ENCODE measurements at regions not wholly inside any gene's neighbourhood (a gene's known extent, or its start where the extent isn't known, plus 50 kb on each side); places are given as distances from the start of the nearest gene placed in this dataset.

DNA sequence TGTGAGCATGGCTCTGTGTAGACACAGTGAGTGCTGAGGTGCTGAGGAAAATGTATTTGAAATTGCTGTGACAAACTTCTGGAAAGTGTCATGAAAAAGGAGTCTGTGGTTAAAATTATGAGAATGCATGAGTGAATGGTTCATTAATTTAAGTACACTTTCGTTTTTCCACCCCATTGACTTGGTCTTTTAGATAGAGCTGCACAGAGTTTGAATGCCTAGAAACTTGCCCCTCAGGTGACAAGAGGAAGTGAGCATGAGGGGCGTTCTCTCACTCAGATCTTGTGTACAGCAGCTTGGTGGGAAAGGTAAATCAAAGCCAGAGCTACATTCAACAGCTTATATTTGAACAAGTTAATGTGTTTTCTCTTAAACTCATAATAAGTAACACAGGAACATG is 296.8 kb downstream of the WDR72 start:
- Histone ChIP-seq H3K36me3 (replicated peaks in 1 of 2; ENCODE audit: control insufficient read depth in 1 of 2, insufficient read depth in 2 of 2, low read length in 2 of 2) (no peaks in the 10 kb centered on the region), H3K9ac (ENCODE audit: insufficient read depth, low read length, poor library complexity, severe bottlenecking) (no peak overlapping the region), H3K9me3 (replicated peaks in 1 of 2; ENCODE audit: control insufficient read depth in 1 of 2, insufficient read depth in 1 of 2, low read length in 2 of 2) (peaks cover 0 to 3% of the 10 kb centered on the region in 2 donors), H3K4me3 (replicated peaks in 1 of 3; ENCODE audit: low read depth in 2 of 3, low read length in 3 of 3) (no peak overlapping the region), H3K27me3 (ENCODE audit: control insufficient read depth in 2 of 2, insufficient read depth in 2 of 2, low read length in 2 of 2) (no peaks in the 10 kb centered on the region), H4K20me1 (ENCODE audit: insufficient read depth, low read length) (no peaks in the 10 kb centered on the region), H3K27ac (ENCODE audit: low read depth in 1 of 2, low read length in 2 of 2) (no peak overlapping the region), H3K79me2 (ENCODE audit: insufficient read depth, low read length) (no peaks in the 10 kb centered on the region), H3K4me1 (ENCODE audit: control insufficient read depth in 1 of 2, insufficient read depth in 2 of 2, low read length in 2 of 2) (no peaks in the 10 kb centered on the region), H2AFZ (ENCODE audit: insufficient read depth, low read depth, low read length, poor library complexity, severe bottlenecking) (no peak overlapping the region), H3K4me2 (replicated peaks; ENCODE audit: extremely low read depth, low read length, poor library complexity, severe bottlenecking) (no peak overlapping the region)
- no peak for DNase-seq
- intact Hi-C loops (cut with micrococcal nuclease) = no loop called here
- TF ChIP-seq, protein P1, sequence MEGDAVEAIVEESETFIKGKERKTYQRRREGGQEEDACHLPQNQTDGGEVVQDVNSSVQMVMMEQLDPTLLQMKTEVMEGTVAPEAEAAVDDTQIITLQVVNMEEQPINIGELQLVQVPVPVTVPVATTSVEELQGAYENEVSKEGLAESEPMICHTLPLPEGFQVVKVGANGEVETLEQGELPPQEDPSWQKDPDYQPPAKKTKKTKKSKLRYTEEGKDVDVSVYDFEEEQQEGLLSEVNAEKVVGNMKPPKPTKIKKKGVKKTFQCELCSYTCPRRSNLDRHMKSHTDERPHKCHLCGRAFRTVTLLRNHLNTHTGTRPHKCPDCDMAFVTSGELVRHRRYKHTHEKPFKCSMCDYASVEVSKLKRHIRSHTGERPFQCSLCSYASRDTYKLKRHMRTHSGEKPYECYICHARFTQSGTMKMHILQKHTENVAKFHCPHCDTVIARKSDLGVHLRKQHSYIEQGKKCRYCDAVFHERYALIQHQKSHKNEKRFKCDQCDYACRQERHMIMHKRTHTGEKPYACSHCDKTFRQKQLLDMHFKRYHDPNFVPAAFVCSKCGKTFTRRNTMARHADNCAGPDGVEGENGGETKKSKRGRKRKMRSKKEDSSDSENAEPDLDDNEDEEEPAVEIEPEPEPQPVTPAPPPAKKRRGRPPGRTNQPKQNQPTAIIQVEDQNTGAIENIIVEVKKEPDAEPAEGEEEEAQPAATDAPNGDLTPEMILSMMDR (IDR thresholded peaks at IDR 0.05) = no peak
- Mint-ChIP-seq H3K9me3 (peaks cover 0 to 15% (median 4%) of the 10 kb centered on the region in 7 donors), H3K4me1 (no peaks in the 10 kb centered on the region), H3K36me3 (no peaks in the 10 kb centered on the region), H3K4me3 (no peak overlapping the region), H3K27me3 (ENCODE audit: low read depth in 3 of 3) (no peaks in the 10 kb centered on the region), H3K27ac (no peak overlapping the region)
- no CpG with 5 or more reads among the region's 2 CpGs for WGBS (ENCODE audit: insufficient coverage)

DNA sequence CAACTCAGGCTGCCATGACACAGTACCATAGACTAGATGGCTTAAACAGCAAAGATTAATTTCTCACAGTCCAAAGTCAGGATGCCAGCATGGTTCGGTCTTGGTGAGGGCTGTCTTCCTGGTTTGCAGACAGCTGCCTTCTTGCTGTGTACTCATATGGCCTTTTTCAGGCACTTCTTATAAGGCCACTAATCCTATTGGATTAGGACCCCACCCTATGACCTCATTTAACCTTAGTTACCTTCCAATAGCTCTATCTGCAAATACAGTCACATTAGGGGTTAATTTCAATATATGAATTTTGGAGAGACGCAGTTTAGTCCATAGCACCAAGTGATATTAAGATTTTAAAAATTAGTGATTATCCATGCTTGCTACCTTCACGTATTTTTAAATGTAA is 297.8 kb downstream of the WDR72 start:
- Histone ChIP-seq H3K9me3 (replicated peaks in 1 of 2; ENCODE audit: control insufficient read depth in 1 of 2, insufficient read depth in 1 of 2, low read length in 2 of 2) (peaks cover 0 to 3% of the 10 kb centered on the region in 2 donors), H3K9ac (ENCODE audit: insufficient read depth, low read length, poor library complexity, severe bottlenecking) (no peak overlapping the region), H3K79me2 (ENCODE audit: insufficient read depth, low read length) (no peaks in the 10 kb centered on the region), H3K4me3 (replicated peaks in 1 of 3; ENCODE audit: low read depth in 2 of 3, low read length in 3 of 3) (no peak overlapping the region), H3K36me3 (replicated peaks in 1 of 2; ENCODE audit: control insufficient read depth in 1 of 2, insufficient read depth in 2 of 2, low read length in 2 of 2) (no peaks in the 10 kb centered on the region), H2AFZ (ENCODE audit: insufficient read depth, low read depth, low read length, poor library complexity, severe bottlenecking) (no peak overlapping the region), H3K4me2 (replicated peaks; ENCODE audit: extremely low read depth, low read length, poor library complexity, severe bottlenecking) (no peak overlapping the region), H4K20me1 (ENCODE audit: insufficient read depth, low read length) (no peaks in the 10 kb centered on the region), H3K27ac (ENCODE audit: low read depth in 1 of 2, low read length in 2 of 2) (no peak overlapping the region), H3K4me1 (ENCODE audit: control insufficient read depth in 1 of 2, insufficient read depth in 2 of 2, low read length in 2 of 2) (no peaks in the 10 kb centered on the region), H3K27me3 (ENCODE audit: control insufficient read depth in 2 of 2, insufficient read depth in 2 of 2, low read length in 2 of 2) (no peaks in the 10 kb centered on the region)
- DNase-seq = no peak
- Mint-ChIP-seq H3K4me3 (no peak overlapping the region), H3K27ac (no peak overlapping the region), H3K27me3 (ENCODE audit: low read depth in 3 of 3) (no peaks in the 10 kb centered on the region), H3K9me3 (peaks cover 0 to 15% (median 4%) of the 10 kb centered on the region in 7 donors), H3K4me1 (no peaks in the 10 kb centered on the region), H3K36me3 (no peaks in the 10 kb centered on the region)
- intact Hi-C loops (cut with micrococcal nuclease) = no loop called here
- WGBS (ENCODE audit: insufficient coverage) = 78% methylated on average over 1 of the region's 3 CpGs
- TF ChIP-seq, protein P1 (IDR thresholded peaks at IDR 0.05) = no peak

Measured in CD14-positive monocyte (primary cell).